ENCODE measurements at regions not wholly inside any gene's neighbourhood (a gene's known extent, or its start where the extent isn't known, plus 50 kb on each side); places are given as distances from the start of the nearest gene placed in this dataset.
"Not testable (repeated sequence)": the region's sequence is repeated elsewhere in the genome, so short reads cannot be mapped to it uniquely, and the experiment has no call there.

DNA sequence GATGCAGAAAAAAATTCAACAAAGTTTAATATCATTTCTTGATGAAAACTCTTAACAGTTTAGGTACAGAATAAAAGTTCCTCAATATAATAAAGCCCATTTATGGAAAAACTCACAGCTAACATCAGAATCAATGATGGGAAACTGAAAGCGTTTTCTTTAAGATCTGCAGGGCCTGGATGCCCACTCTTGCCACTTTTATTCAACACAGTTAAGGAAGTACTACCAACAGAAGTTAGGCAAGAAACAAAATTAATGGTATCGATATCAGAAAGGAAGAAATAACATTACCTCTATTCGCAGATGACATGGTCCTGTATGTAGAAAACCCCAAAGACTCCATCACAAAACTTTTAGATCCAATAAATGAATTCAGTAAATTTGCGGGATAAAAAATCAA lies 542.4 kb upstream of the RGMB start:
- H3K4me1 Mint-ChIP-seq (ENCODE audit: low read depth in 2 of 2): no peaks in the 10 kb centered on the region
- H3K27me3 Mint-ChIP-seq: no peaks in the 10 kb centered on the region
- H3K36me3 Mint-ChIP-seq (ENCODE audit: insufficient read depth): no peaks in the 10 kb centered on the region
- DNase-seq (no peak), ATAC-seq (replicated peaks) (no peak)
- H3K4me3 Mint-ChIP-seq: no peak overlapping the region
- H3K9me3 Mint-ChIP-seq: peaks cover 5 to 7% of the 10 kb centered on the region in 2 donors
- H3K27ac Mint-ChIP-seq: no peak overlapping the region

- not testable (repeated sequence) for H3K36me3 Mint-ChIP-seq (ENCODE audit: insufficient read depth); ATAC-seq (replicated peaks); DNase-seq; H3K4me1 Mint-ChIP-seq (ENCODE audit: low read depth in 2 of 2); H3K27ac Mint-ChIP-seq; H3K27me3 Mint-ChIP-seq; H3K4me3 Mint-ChIP-seq
- H3K9me3 Mint-ChIP-seq: peaks cover 8 to 11% of the 10 kb centered on the region in 2 donors
Observed at GRCh38 chr5:98237794-98238193, 535.7 kb upstream of the RGMB start.

GRCh38 chr5:98243972-98244371 lies 529.5 kb upstream of the RGMB start:
- Mint-ChIP-seq H3K27me3 (no peaks in the 10 kb centered on the region), H3K4me1 (ENCODE audit: low read depth in 2 of 2) (no peaks in the 10 kb centered on the region), H3K9me3 (no peaks in the 10 kb centered on the region), H3K27ac (no peak overlapping the region), H3K4me3 (no peak overlapping the region), H3K36me3 (ENCODE audit: insufficient read depth) (no peaks in the 10 kb centered on the region)
- ATAC-seq (replicated peaks) (no peak), DNase-seq (no peak)

GRCh38 chr5:98248949-98249348 lies 524.5 kb upstream of the RGMB start:
- H3K9me3 Mint-ChIP-seq: no peaks in the 10 kb centered on the region
- no peaks in the 10 kb centered on the region for H3K4me1 Mint-ChIP-seq (ENCODE audit: low read depth in 2 of 2)
- H3K4me3 Mint-ChIP-seq: no peak overlapping the region
- no peak overlapping the region for H3K27ac Mint-ChIP-seq
- no peaks in the 10 kb centered on the region for H3K36me3 Mint-ChIP-seq (ENCODE audit: insufficient read depth)
- no peak for DNase-seq
- no peak for ATAC-seq (replicated peaks)
- H3K27me3 Mint-ChIP-seq: no peaks in the 10 kb centered on the region

- no peak for DNase-seq
- no peaks in the 10 kb centered on the region for H3K27me3 Mint-ChIP-seq
- no peaks in the 10 kb centered on the region for H3K4me1 Mint-ChIP-seq (ENCODE audit: low read depth in 2 of 2)
- H3K4me3 Mint-ChIP-seq: no peak overlapping the region
- no peaks in the 10 kb centered on the region for H3K36me3 Mint-ChIP-seq (ENCODE audit: insufficient read depth)
- no peak overlapping the region for H3K27ac Mint-ChIP-seq
- H3K9me3 Mint-ChIP-seq: peaks cover 15 to 16% of the 10 kb centered on the region in 2 donors
- ATAC-seq (replicated peaks): no peak
Observed at GRCh38 chr5:98258939-98259338, 514.5 kb upstream of the RGMB start.

DNA sequence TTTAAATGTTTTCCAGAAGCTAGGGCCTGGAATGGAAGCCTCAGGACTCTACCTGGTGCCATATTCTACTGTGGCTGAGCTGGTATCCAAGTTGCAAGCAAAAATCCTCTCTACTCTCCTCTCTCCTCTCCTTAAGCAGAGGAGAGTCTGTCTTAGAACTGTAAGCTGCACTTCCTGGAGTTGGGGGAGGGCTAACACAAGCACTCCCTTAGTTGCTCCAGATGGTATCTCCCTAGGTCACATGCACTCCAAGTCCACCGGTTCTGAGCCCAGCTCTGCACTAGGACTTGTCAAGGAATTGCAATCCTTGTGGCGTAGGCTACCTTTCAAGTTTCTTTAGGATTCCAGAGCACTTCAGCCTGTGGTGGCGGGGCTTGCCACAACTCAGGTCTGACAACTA lies 513.9 kb upstream of the RGMB start:
- H3K4me1 Mint-ChIP-seq (ENCODE audit: low read depth in 2 of 2): no peaks in the 10 kb centered on the region
- peaks cover 15 to 16% of the 10 kb centered on the region in 2 donors for H3K9me3 Mint-ChIP-seq
- no peaks in the 10 kb centered on the region for H3K36me3 Mint-ChIP-seq (ENCODE audit: insufficient read depth)
- DNase-seq (no peak), ATAC-seq (replicated peaks) (no peak)
- H3K4me3 Mint-ChIP-seq: no peak overlapping the region
- H3K27me3 Mint-ChIP-seq: no peaks in the 10 kb centered on the region
- no peak overlapping the region for H3K27ac Mint-ChIP-seq

GRCh38 chr5:98263084-98263483 lies 510.4 kb upstream of the RGMB start:
- H3K4me3 Mint-ChIP-seq: no peak overlapping the region

GRCh38 chr5:98268162-98268860 lies 505.2 kb upstream of the RGMB start:
- Mint-ChIP-seq H3K4me1 (ENCODE audit: low read depth in 2 of 2) (no peaks in the 10 kb centered on the region), H3K4me3 (no peak overlapping the region), H3K27ac (no peak overlapping the region), H3K9me3 (peaks cover 0 to 13% of the 10 kb centered on the region in 2 donors), H3K36me3 (ENCODE audit: insufficient read depth) (no peaks in the 10 kb centered on the region), H3K27me3 (no peaks in the 10 kb centered on the region)
- DNase-seq (no peak), ATAC-seq (replicated peaks) (no peak)

More at GRCh38 chr5:98263084-98263483, 510.4 kb upstream of the RGMB start:
- no peaks in the 10 kb centered on the region for H3K4me1 Mint-ChIP-seq (ENCODE audit: low read depth in 2 of 2)
- no peak overlapping the region for H3K27ac Mint-ChIP-seq
- ATAC-seq (replicated peaks): no peak
- peaks cover 8 to 16% of the 10 kb centered on the region in 2 donors for H3K9me3 Mint-ChIP-seq
- H3K36me3 Mint-ChIP-seq (ENCODE audit: insufficient read depth): no peaks in the 10 kb centered on the region
- H3K27me3 Mint-ChIP-seq: no peaks in the 10 kb centered on the region
- DNase-seq: no peak

DNA sequence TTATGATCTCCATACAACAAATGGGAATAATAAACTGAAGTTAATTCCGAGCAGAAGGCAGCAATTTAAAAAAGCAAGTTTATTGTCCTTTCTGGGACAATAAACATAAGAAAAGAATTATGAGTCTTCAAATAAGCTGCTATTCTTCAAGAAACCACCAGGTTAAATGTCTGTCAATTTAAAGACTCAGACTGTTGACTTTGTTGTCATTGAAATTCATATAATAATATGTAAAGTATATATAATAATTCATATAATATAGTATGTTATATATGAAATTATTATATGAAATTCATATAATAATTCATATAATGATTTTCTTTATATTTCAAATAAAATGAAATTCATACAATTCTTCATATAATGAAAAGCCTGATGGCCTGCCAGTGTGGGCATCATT lies 497.5 kb upstream of the RGMB start:
- no peak for ATAC-seq (replicated peaks)
- H3K9me3 Mint-ChIP-seq: peaks cover 0 to 4% of the 10 kb centered on the region in 2 donors
- H3K4me1 Mint-ChIP-seq (ENCODE audit: low read depth in 2 of 2): no peaks in the 10 kb centered on the region
- no peak for DNase-seq
- no peak overlapping the region for H3K27ac Mint-ChIP-seq
- H3K27me3 Mint-ChIP-seq: no peaks in the 10 kb centered on the region
- no peak overlapping the region for H3K4me3 Mint-ChIP-seq
- H3K36me3 Mint-ChIP-seq (ENCODE audit: insufficient read depth): no peaks in the 10 kb centered on the region

- no peaks in the 10 kb centered on the region for H3K4me1 Mint-ChIP-seq (ENCODE audit: low read depth in 2 of 2)
- peaks cover 0 to 4% of the 10 kb centered on the region in 2 donors for H3K9me3 Mint-ChIP-seq
- ATAC-seq (replicated peaks) (no peak), DNase-seq (no peak)
- no peak overlapping the region for H3K4me3 Mint-ChIP-seq
- no peak overlapping the region for H3K27ac Mint-ChIP-seq
- H3K36me3 Mint-ChIP-seq (ENCODE audit: insufficient read depth): no peaks in the 10 kb centered on the region
- H3K27me3 Mint-ChIP-seq: no peaks in the 10 kb centered on the region
Observed at GRCh38 chr5:98282521-98282920, 490.9 kb upstream of the RGMB start.

GRCh38 chr5:98292496-98292895 lies 481.0 kb upstream of the RGMB start:
- ATAC-seq (replicated peaks): no peak
- Mint-ChIP-seq H3K4me3 (no peak overlapping the region), H3K4me1 (ENCODE audit: low read depth in 2 of 2) (no peaks in the 10 kb centered on the region), H3K27ac (no peak overlapping the region), H3K36me3 (ENCODE audit: insufficient read depth) (no peaks in the 10 kb centered on the region), H3K27me3 (no peaks in the 10 kb centered on the region), H3K9me3 (peaks cover 2 to 8% of the 10 kb centered on the region in 2 donors)
- DNase-seq: no peak

- H3K27me3 Mint-ChIP-seq: no peaks in the 10 kb centered on the region
- H3K9me3 Mint-ChIP-seq: peaks cover 2 to 8% of the 10 kb centered on the region in 2 donors
- ATAC-seq (replicated peaks) (no peak), DNase-seq (no peak)
- no peak overlapping the region for H3K4me3 Mint-ChIP-seq
- H3K4me1 Mint-ChIP-seq (ENCODE audit: low read depth in 2 of 2): no peaks in the 10 kb centered on the region
- H3K27ac Mint-ChIP-seq: no peak overlapping the region
- H3K36me3 Mint-ChIP-seq (ENCODE audit: insufficient read depth): no peaks in the 10 kb centered on the region
Observed at GRCh38 chr5:98296426-98296825, 477.0 kb upstream of the RGMB start.

GRCh38 chr5:98299435-98299834 lies 474.0 kb upstream of the RGMB start:
- no peaks in the 10 kb centered on the region for H3K36me3 Mint-ChIP-seq (ENCODE audit: insufficient read depth)
- no peaks in the 10 kb centered on the region for H3K27me3 Mint-ChIP-seq
- H3K27ac Mint-ChIP-seq: no peak overlapping the region
- DNase-seq (no peak), ATAC-seq (replicated peaks) (no peak)
- H3K9me3 Mint-ChIP-seq: peaks cover 0 to 4% of the 10 kb centered on the region in 2 donors
- no peaks in the 10 kb centered on the region for H3K4me1 Mint-ChIP-seq (ENCODE audit: low read depth in 2 of 2)
- no peak overlapping the region for H3K4me3 Mint-ChIP-seq

GRCh38 chr5:98301547-98301946 lies 471.9 kb upstream of the RGMB start:
- no peaks in the 10 kb centered on the region for H3K4me1 Mint-ChIP-seq (ENCODE audit: low read depth in 2 of 2)
- no peaks in the 10 kb centered on the region for H3K27me3 Mint-ChIP-seq
- H3K36me3 Mint-ChIP-seq (ENCODE audit: insufficient read depth): no peaks in the 10 kb centered on the region
- H3K4me3 Mint-ChIP-seq: no peak overlapping the region
- H3K27ac Mint-ChIP-seq: no peak overlapping the region
- ATAC-seq (replicated peaks): no peak
- DNase-seq: no peak
- H3K9me3 Mint-ChIP-seq: peaks cover 0 to 4% of the 10 kb centered on the region in 2 donors

All from effector memory CD8-positive, alpha-beta T cell (primary cell).